Osteocyte (in vitro differentiated cells): ENCODE measurements at regions not wholly inside any gene's neighbourhood (a gene's known extent, or its start where the extent isn't known, plus 50 kb on each side); places are given as distances from the start of the nearest gene placed in this dataset.

Experiments used
- DNase-seq: peaks from one replicate; pipeline ENCODE4 v3.0.0; 2021; ENCODE audit warnings: mixed read lengths; ENCODE audit not compliant: unreplicated experiment; ENCODE audit errors: extremely low spot score
- H3K27ac Mint-ChIP-seq: one replicate; pipeline ENCODE4 v1.8.0; 2021; ENCODE audit warnings: mild to moderate bottlenecking, mixed read lengths; ENCODE audit not compliant: unreplicated experiment
- H3K27me3 Mint-ChIP-seq: one replicate; pipeline ENCODE4 v1.8.0; 2021; ENCODE audit warnings: mixed read lengths; ENCODE audit not compliant: unreplicated experiment
- H3K36me3 Mint-ChIP-seq: one replicate; pipeline ENCODE4 v1.8.0; 2021; ENCODE audit warnings: mixed read lengths; ENCODE audit not compliant: unreplicated experiment
- H3K4me1 Mint-ChIP-seq: one replicate; pipeline ENCODE4 v1.8.0; 2021; ENCODE audit warnings: mixed read lengths; ENCODE audit not compliant: unreplicated experiment
- H3K4me3 Mint-ChIP-seq: one replicate; pipeline ENCODE4 v1.8.0; 2021; ENCODE audit warnings: mild to moderate bottlenecking, moderate library complexity, mixed read lengths; ENCODE audit not compliant: unreplicated experiment
- H3K9me3 Mint-ChIP-seq: one replicate; pipeline ENCODE4 v1.8.0; 2021; ENCODE audit warnings: mixed read lengths; ENCODE audit not compliant: unreplicated experiment
- TF ChIP-seq, protein P1 (sequence below): fragments of 200-600 bp; sonication (generic); IDR thresholded peaks from 2 replicates; pipeline ENCODE4 v1.5.0; 2021; ENCODE audit warnings: antibody characterized with exemption, mild to moderate bottlenecking, moderate library complexity

DNA sequence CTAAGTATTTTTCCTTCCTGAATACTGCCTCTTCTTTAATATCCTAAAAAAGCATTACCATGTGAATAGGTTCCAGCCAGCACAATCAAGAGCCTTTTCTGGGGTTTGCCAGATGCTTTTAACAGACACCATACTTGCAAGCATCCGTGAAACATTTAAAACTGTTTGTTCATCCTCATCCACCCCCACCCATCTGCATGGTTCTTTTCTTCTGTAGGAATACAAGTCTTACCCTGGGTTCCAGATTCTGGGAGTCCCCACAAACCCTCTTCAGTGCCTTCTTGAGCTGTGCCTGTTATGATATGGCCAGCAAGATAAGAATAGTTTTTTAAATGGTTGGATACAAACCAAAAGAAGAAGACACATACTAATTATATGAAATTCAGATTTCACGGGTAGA, 354.9 kb upstream of the PLXNA2 start:
- Mint-ChIP-seq H3K36me3 (no peaks in the 10 kb centered on the region), H3K27me3 (no peaks in the 10 kb centered on the region), H3K27ac (no peak overlapping the region), H3K4me1 (no peaks in the 10 kb centered on the region), H3K9me3 (no peaks in the 10 kb centered on the region), H3K4me3 (no peak overlapping the region)
- TF ChIP-seq, protein P1, sequence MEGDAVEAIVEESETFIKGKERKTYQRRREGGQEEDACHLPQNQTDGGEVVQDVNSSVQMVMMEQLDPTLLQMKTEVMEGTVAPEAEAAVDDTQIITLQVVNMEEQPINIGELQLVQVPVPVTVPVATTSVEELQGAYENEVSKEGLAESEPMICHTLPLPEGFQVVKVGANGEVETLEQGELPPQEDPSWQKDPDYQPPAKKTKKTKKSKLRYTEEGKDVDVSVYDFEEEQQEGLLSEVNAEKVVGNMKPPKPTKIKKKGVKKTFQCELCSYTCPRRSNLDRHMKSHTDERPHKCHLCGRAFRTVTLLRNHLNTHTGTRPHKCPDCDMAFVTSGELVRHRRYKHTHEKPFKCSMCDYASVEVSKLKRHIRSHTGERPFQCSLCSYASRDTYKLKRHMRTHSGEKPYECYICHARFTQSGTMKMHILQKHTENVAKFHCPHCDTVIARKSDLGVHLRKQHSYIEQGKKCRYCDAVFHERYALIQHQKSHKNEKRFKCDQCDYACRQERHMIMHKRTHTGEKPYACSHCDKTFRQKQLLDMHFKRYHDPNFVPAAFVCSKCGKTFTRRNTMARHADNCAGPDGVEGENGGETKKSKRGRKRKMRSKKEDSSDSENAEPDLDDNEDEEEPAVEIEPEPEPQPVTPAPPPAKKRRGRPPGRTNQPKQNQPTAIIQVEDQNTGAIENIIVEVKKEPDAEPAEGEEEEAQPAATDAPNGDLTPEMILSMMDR: no peak
- peak; percentile 4 for DNase-seq

- Mint-ChIP-seq H3K9me3 (no peaks in the 10 kb centered on the region), H3K36me3 (no peaks in the 10 kb centered on the region), H3K4me3 (no peak overlapping the region), H3K27me3 (no peaks in the 10 kb centered on the region), H3K27ac (no peak overlapping the region), H3K4me1 (no peaks in the 10 kb centered on the region)
- DNase-seq: no peak
- TF ChIP-seq, protein P1: no peak
Measured at GRCh38 chr1:208600456-208601190, 356.4 kb upstream of the PLXNA2 start.

DNA sequence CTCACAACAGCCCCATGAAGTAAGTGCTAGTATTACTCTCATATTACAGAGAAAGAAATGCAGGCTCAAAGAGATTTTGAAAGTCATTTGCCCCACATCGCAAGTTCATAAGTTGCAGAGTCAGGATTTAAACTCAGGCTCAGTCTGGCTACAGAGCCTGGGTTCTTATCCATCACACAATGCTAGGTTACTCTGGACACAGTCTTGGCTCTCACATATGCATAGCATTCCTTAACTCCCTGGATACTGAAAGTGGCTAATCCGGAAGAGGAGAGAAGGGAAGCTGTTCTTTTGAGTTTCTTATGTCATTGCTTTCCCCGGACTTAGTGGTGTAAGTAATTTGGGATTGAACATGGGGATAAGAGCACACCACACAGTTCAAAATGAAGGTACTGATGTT, 357.4 kb upstream of the PLXNA2 start:
- TF ChIP-seq, protein P1: no peak
- Mint-ChIP-seq H3K27ac (no peak overlapping the region), H3K9me3 (no peaks in the 10 kb centered on the region), H3K4me1 (no peaks in the 10 kb centered on the region), H3K36me3 (no peaks in the 10 kb centered on the region), H3K27me3 (no peaks in the 10 kb centered on the region), H3K4me3 (no peak overlapping the region)
- no peak for DNase-seq

DNA sequence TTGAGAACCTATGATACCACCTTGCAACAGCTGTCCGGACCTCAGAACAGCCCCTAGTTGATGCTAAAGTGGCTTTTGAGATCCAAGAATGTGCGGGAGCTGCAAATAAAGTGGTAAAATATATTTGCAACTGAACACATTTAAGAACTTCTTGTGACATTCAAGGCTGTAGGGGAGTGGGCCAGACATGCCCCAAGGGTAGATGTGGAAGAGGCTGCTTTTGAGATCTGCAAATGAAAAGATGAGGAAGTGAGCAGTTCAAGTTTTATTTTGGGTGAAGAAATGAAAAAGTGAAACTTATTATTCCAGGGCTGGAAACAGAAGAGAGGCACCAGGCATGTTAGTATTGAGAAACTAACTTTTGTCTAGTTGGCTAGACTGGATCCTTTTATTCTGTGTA, 359.5 kb upstream of the PLXNA2 start:
- Mint-ChIP-seq H3K27ac (no peak overlapping the region), H3K4me1 (no peaks in the 10 kb centered on the region), H3K27me3 (no peaks in the 10 kb centered on the region), H3K4me3 (no peak overlapping the region), H3K9me3 (no peaks in the 10 kb centered on the region), H3K36me3 (no peaks in the 10 kb centered on the region)
- DNase-seq: no peak
- TF ChIP-seq, protein P1: no peak

DNA sequence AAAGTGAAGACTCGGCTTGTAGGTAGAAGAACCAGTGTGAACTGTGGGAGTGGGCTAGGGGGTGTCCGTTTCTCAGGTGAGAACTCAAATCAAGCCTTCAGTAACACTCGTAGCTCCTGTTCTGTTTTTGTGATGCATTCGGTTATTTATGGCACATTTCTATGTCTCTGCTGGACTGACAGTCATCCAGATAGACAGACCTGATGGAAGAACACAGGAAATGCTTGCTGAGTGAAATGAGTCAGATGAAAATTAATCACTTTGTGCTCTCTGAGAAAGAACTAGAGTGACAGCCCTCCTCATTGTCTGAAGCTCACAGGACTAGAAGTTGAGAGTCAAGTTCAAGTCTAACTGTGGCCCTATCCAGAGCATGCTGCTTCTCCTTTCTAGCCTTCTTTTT, 360.1 kb upstream of the PLXNA2 start:
- Mint-ChIP-seq H3K9me3 (no peaks in the 10 kb centered on the region), H3K27ac (no peak overlapping the region), H3K36me3 (no peaks in the 10 kb centered on the region), H3K27me3 (no peaks in the 10 kb centered on the region), H3K4me3 (no peak overlapping the region), H3K4me1 (no peaks in the 10 kb centered on the region)
- TF ChIP-seq, protein P1: no peak
- DNase-seq: no peak
